Frontal cortex (tissue), 3 donors: ENCODE measurements at regions not wholly inside any gene's neighbourhood (a gene's known extent, or its start where the extent isn't known, plus 50 kb on each side); places are given as distances from the start of the nearest gene placed in this dataset.
"Not testable (repeated sequence)": the region's sequence is repeated elsewhere in the genome, so short reads cannot be mapped to it uniquely, and the experiment has no call there.

Source experiments
- DNase-seq, 2 donors: peaks; one replicate each; pipeline ENCODE4 v3.0.0; 2012; ENCODE audit warnings: low spot score in 2 of 2
- FAIRE-seq: peaks from 2 replicates; lab custom pipeline; 2012; peaks lifted over from hg19 to GRCh38; lab: Jason Lieb, UNC
- donor health status: control.
- donor health status: control.
- donor health status: control.

DNA sequence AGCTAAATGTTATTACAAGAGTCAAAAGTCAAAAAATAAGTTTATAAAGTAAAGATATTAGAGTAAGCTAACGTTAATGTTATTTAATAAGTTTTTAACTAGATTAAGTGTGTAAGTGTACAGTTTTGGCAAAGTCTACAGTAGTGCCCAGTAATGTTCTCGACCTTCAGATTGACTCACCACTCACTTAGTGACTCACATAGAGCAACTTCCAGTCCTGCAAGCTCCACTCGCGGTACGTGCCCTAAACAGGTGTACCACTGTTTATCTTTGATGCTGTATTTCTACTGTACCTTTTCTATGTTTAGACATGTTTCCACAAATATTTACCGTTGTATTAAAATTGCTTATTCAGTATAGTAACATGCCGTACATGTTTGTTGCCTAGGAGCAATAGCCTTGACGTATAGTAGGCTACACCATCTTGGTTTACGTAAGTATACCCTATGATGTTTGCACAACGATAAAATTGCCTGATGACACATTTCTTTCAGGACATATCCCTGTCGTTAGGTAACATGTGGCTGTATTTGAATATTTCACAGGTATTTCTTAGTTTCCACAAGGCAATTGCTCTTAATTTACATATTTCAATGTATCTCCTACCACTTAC, 1641.9 kb upstream of the PIK3C3 start:
- FAIRE-seq, result no peak
- DNase-seq, result no peak

- DNase-seq, result no peak
- no peak for FAIRE-seq
Observed at GRCh38 chr18:40307627-40308026, 1647.4 kb upstream of the PIK3C3 start.

DNA sequence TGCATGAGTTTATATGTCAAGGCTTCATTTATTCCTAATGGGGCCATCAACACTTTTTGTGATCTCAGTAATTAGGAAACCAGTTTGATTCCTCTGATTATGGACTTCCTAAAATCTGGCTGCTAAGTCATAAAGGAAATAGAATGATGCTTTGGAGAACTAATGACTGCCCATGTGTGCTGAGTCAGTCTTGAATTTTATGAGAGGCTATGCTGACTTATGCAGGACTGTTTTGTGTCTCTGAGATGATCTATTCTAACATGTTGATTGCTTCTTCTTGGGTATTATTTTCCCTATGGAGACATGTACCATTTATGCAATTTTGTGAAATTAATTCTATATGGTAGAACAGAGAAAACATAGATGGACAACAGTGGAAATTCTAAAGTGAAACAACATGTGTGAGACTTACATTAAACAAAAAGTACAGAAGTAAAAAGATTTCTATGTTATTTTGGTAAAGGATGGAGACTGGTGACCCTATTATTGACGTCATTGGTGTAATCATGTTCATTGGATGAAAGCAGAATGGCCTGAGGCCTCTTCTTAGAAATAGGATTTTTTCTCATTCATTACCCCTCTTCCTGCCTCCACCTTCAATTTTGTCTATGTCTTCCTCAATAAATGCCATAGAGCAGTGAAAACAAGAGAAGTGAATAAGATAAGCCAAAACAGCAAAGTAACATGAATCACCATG, 1658.2 kb upstream of the PIK3C3 start:
- FAIRE-seq (no peak), DNase-seq (no peak)

GRCh38 chr18:40292985-40293710, 1661.9 kb upstream of the PIK3C3 start:
- no peak for DNase-seq
- no peak for FAIRE-seq

- FAIRE-seq (no peak), DNase-seq (no peak)
Observed at GRCh38 chr18:40283560-40283959, 1671.5 kb upstream of the PIK3C3 start.

GRCh38 chr18:40281356-40281755, 1673.7 kb upstream of the PIK3C3 start:
- FAIRE-seq, result not testable (repeated sequence)

DNA sequence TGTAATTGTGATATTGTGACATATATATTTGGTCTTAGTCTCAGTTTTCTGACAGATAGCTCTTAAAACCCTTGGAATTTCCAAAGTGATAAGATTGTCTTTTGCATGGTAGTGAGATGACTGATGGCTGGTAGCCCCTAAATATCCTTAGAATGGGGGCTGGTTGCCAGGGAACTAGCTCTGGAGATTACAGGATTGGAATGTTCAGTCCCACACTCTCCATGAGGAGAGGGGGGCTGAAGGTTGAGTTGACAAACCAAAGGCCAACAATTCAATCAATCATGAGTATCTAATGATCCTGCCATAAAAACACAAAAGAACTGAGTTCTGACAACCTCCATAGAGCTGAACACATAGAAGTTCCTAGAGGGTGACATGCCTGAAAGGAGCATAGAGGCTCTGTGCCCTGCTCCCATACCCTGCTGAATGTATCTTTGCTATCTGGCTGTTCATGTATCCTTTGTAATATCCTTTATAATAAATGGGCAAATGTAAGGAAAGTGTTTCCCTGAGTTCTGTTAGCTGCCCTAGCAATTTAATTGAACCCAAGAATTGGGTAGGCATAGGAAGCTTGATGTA, 1680.3 kb upstream of the PIK3C3 start:
- FAIRE-seq (no peak), DNase-seq (no peak)

More at GRCh38 chr18:40281356-40281755, 1673.7 kb upstream of the PIK3C3 start:
- not testable (repeated sequence) for DNase-seq

GRCh38 chr18:40272630-40273231, 1682.3 kb upstream of the PIK3C3 start:
- no peak for FAIRE-seq
- no peak for DNase-seq

DNA sequence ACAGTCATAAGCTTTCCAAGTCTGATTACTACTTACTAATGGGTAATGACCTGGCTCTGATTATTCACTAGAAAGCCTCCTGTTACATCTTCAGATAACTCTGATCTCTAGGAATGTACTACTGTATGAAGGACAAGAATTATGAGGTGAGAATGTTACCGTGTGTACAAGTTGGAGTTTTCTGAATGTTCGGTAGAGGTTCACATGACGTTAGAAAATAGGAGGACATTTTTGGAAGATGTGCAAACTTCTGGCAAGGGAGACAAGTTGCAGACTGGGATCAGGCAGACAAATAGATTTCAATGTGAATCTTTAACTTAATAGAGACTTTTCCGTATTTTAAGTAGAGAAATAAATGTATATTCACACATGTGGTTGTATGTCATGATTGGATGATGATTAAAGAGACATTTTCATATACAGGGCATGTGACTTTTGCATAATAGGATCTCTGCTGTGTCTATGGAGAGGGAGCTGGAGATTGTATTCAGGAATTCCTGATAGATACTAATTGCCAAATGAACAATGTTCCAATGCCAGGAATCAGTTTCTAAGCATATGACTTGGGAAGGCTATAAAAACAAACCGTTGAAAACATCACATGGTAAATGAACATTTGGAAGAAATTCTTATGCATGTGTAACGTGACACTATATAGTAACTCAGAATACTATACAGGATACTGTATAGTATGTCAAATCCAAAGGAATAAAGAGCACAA, 1695.8 kb upstream of the PIK3C3 start:
- DNase-seq (no peak), FAIRE-seq (no peak)

DNA sequence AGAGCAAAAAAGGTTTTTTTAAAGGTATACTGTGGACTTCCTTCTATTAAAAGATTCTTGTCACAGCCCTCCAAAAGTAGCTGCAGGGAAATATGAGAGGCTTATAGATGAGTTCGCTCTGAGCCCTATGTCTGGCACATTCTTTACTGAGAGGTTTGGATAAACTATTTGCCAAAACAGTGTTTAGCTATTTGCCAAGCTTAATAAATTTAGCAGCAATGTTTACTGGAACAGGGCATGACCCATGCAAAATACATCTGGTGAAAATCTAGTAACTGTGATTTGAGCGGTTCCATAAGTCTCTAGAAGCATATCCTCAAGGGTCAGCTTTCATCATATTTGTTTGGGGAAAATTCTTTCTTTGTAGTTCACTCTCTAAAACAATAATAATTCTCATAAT, 1696.7 kb upstream of the PIK3C3 start:
- FAIRE-seq (no peak), DNase-seq (no peak)

- DNase-seq (no peak), FAIRE-seq (no peak)
Observed at GRCh38 chr18:40250236-40250635, 1704.8 kb upstream of the PIK3C3 start.

- no peak for FAIRE-seq
- no peak for DNase-seq
Observed at GRCh38 chr18:40249390-40250080, 1705.5 kb upstream of the PIK3C3 start.

DNA sequence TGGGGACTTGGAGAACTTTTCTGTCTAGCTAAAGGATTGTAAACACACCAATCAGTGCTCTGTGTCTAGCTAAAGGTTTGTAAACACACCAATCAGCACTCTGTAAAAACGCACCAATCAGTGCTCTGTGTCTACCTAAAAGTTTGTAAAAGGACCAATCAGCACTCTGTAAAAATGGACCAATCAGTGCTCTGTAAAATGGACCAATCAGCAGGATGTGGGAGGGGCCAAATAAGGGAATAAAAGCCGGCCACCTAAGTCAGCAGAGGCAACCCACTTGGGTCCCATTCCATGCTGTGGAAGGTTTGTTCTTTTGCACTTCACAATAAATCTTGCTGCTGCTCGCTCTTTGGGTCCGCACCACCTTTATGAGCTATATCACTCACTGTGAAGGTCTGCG, 1709.4 kb upstream of the PIK3C3 start:
- not testable (repeated sequence) for DNase-seq, FAIRE-seq

DNA sequence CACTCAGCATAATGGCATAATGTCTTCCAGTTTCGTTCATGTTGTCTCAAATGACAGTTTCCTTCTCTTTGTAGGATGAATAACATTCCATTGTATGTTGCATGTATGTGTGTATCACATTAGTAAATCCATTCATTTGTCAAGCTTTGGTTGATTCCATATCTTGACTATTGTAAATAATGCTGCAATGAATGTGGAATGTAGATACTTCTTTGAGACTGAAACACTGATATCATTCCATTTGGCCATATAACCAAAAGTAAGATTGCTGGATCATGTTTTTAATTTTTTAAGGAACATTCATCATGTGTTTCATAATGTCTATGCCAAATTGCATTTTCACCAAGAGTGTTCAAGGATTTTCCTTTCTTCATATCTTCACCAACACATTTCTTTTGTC, 1711.4 kb upstream of the PIK3C3 start:
- FAIRE-seq, result no peak

DNA sequence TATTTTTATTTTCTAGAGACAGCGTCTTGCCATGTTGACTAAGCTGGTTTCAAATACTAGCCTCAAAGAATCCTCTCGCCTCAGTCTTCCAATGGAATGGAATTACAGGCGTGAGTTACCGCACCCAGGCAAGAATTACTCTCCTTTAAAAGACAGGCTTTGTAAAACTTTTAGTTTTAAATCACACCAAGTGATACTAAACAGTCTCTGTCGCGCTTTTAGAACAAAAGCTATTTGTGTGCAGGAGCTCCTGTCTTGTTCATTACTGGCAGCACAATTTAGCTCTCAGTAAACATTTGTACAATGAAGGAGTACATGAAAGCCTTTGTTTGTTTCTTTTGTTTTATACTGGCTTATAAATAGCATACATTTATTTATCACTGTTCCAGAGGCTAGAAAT, 1719.2 kb upstream of the PIK3C3 start:
- DNase-seq (peak in 1 of 2 donors; percentile 2), FAIRE-seq (no peak)

More for the DNA sequence above, 1711.4 kb upstream of the PIK3C3 start:
- DNase-seq, result no peak

- DNase-seq (no peak), FAIRE-seq (no peak)
Observed at GRCh38 chr18:40235323-40235722, 1719.7 kb upstream of the PIK3C3 start.

DNA sequence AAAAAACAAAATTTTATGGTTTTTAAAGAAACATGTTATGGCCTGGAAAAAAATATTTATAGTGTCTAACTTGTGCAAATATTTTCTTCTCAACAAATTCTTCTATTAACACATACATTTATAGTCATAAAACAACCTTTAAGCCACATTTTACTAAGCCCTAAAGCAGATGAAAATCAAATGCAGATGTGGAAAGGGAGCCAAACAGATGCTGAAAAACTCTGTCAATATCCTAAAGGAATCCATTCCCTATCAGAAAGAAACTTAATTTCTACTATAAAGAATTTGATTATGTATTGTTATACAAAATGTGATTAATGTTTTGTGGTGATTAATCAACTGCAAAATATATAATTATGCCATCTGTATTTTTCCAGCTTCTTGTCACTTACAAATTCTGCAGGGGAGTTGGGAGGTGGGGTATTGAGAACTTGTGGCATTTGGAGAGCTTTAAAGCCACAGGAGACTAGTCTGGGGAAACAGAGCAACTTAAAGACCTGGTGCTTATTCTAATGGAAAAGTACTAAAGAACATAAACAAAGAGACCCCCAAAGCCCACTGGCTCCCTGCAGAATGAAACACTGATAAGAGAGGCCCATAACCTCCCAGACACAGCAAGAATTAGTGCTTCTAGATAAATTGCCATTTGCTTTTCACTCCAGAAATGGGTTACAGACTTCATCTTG, 1721.0 kb upstream of the PIK3C3 start:
- FAIRE-seq (no peak), DNase-seq (no peak)

DNA sequence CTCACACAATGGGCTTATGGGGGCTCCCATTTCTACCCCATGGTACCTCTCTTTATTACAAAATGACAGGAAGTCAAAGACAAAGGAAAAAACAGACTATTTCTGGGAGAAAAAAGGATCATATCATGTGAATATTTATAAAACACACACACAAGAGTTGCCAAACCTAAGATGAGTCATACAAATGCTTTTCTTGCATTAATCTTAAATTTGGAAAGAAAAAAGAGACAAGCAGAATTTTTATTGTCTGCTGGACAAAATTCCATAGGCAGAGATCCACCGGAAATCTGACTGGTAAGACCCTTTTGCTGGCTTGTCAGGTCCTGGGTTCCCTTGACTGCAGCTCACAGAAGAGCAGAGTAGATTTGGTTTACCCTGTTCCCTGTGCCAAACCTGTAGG, 1732.3 kb upstream of the PIK3C3 start:
- no peak for DNase-seq

DNA sequence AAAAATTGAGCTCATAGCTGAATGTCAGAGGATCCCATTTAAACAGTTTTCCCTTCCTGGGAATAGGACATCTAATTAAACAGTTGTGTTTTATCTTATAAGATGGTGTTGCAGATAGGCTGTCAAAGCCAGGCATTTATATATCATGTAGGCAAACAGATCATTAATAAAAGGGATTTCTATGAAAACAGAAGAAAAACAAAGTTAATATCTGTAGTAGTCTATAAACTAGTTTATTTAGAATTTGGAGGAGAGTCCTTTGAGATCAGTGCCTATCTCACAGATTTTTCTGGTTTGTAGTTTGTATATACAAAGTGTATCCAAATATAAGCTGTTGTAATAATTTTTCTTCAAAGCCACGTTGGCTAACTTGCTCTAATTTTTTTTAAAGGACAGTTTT, 1738.2 kb upstream of the PIK3C3 start:
- DNase-seq (no peak), FAIRE-seq (no peak)

More for the DNA sequence above, 1732.3 kb upstream of the PIK3C3 start:
- no peak for FAIRE-seq
